ENCODE measurements at regions not wholly inside any gene's neighbourhood (a gene's known extent, or its start where the extent isn't known, plus 50 kb on each side); places are given as distances from the start of the nearest gene placed in this dataset.

DNA sequence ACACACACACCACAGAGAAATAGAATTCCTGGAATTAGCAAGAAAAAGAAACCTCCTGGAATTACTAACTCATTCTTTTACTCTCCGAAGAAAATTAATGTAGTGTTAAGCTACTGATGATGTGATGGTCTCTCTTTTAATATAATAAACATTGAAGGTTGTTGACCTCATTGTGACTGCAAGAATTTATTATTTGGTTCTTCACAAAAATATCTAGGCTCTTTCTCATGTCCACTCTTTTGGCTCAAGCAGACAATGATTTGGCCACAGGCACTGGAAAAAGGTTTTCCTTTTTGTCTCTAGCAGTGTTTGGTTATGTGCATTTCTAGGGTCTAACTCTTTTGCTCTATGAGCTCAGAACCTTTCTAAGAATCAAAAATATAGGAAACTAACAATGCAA lies 811.9 kb downstream of the TENT5A start:
- DNase-seq (ENCODE audit: unreplicated experiment): no peak
- Mint-ChIP-seq H3K36me3 (ENCODE audit: insufficient read depth, unreplicated experiment) (no peaks in the 10 kb centered on the region), H3K27ac (ENCODE audit: low read depth, unreplicated experiment) (no peak overlapping the region), H3K9me3 (ENCODE audit: unreplicated experiment) (no peaks in the 10 kb centered on the region), H3K27me3 (ENCODE audit: insufficient read depth, unreplicated experiment) (no peaks in the 10 kb centered on the region), H3K4me3 (ENCODE audit: unreplicated experiment) (no peak overlapping the region), H3K4me1 (ENCODE audit: insufficient read depth, unreplicated experiment) (no peaks in the 10 kb centered on the region)
- ChIA-PET POLR2A (no interaction called here), CTCF (interaction anchor here (1.2 kb wide), 1 partner anchor 11 kb away, joined by 4 read pairs; no protein-coding TSS in a partner anchor)
- TF ChIP-seq, protein P1, sequence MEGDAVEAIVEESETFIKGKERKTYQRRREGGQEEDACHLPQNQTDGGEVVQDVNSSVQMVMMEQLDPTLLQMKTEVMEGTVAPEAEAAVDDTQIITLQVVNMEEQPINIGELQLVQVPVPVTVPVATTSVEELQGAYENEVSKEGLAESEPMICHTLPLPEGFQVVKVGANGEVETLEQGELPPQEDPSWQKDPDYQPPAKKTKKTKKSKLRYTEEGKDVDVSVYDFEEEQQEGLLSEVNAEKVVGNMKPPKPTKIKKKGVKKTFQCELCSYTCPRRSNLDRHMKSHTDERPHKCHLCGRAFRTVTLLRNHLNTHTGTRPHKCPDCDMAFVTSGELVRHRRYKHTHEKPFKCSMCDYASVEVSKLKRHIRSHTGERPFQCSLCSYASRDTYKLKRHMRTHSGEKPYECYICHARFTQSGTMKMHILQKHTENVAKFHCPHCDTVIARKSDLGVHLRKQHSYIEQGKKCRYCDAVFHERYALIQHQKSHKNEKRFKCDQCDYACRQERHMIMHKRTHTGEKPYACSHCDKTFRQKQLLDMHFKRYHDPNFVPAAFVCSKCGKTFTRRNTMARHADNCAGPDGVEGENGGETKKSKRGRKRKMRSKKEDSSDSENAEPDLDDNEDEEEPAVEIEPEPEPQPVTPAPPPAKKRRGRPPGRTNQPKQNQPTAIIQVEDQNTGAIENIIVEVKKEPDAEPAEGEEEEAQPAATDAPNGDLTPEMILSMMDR (IDR thresholded peaks at IDR 0.05; ENCODE audit: unreplicated experiment): no peak
- BruUV-seq (replicated peaks): no TSS peak
- intact Hi-C loops (cut with micrococcal nuclease): no loop called here

DNA sequence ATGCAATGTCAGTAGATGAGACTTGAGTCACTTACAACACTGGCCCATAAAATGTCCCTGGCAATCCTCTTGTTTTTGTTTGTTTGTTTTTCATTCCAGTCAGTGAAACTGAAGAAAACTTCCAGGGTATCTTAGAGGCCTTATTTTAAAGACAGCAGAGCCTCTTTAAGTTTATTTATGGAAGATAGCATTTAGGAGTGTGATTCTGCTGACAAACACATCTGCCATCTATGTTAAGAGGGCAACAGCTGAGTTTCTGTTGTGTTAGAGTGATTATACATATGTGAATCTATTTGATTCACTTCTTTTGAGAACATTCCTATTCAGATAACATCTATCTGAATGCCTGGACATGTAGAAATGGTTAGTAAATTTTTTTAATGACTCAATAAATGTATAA lies 812.6 kb downstream of the TENT5A start:
- H3K4me3 Mint-ChIP-seq (ENCODE audit: unreplicated experiment): no peak overlapping the region
- intact Hi-C loops (cut with micrococcal nuclease): no loop called here
- ChIA-PET POLR2A (no interaction called here), CTCF (interaction anchor here (1.2 kb wide), 1 partner anchor 10 kb away, joined by 4 read pairs; no protein-coding TSS in a partner anchor)
- TF ChIP-seq, protein P1 (IDR thresholded peaks at IDR 0.05; ENCODE audit: unreplicated experiment): no peak
- H3K36me3 Mint-ChIP-seq (ENCODE audit: insufficient read depth, unreplicated experiment): no peaks in the 10 kb centered on the region
- no TSS peak for BruUV-seq (replicated peaks)
- H3K9me3 Mint-ChIP-seq (ENCODE audit: unreplicated experiment): no peaks in the 10 kb centered on the region
- H3K27ac Mint-ChIP-seq (ENCODE audit: low read depth, unreplicated experiment): no peak overlapping the region
- H3K4me1 Mint-ChIP-seq (ENCODE audit: insufficient read depth, unreplicated experiment): no peaks in the 10 kb centered on the region
- H3K27me3 Mint-ChIP-seq (ENCODE audit: insufficient read depth, unreplicated experiment): no peaks in the 10 kb centered on the region
- DNase-seq (ENCODE audit: unreplicated experiment): no peak

DNA sequence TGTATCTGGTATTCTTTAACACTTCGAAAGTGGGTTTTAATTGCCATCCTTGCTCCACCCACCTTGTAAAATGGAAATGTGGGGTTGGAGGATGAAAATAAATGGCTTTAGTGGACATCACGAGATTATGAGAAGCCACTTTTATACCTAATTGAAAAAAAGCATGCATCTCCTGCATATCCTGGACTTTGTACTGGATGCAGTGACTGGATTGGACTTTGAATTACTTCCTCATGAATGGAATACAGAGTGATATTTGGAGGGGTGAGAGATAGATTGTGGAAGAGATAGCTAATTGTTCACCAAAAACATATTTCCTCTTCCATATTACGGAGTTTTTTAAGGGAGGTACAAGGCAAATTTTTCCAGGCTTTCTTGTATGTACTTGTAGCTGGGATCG lies 813.0 kb downstream of the TENT5A start:
- no TSS peak for BruUV-seq (replicated peaks)
- Mint-ChIP-seq H3K27me3 (ENCODE audit: insufficient read depth, unreplicated experiment) (no peaks in the 10 kb centered on the region), H3K4me3 (ENCODE audit: unreplicated experiment) (no peak overlapping the region), H3K27ac (ENCODE audit: low read depth, unreplicated experiment) (no peak overlapping the region), H3K9me3 (ENCODE audit: unreplicated experiment) (peaks cover 4% of the 10 kb centered on the region), H3K4me1 (ENCODE audit: insufficient read depth, unreplicated experiment) (no peaks in the 10 kb centered on the region), H3K36me3 (ENCODE audit: insufficient read depth, unreplicated experiment) (no peaks in the 10 kb centered on the region)
- intact Hi-C loops (cut with micrococcal nuclease): no loop called here
- TF ChIP-seq, protein P1 (IDR thresholded peaks at IDR 0.05; ENCODE audit: unreplicated experiment): no peak
- DNase-seq (ENCODE audit: unreplicated experiment): no peak
- ChIA-PET CTCF (no interaction called here), POLR2A (no interaction called here)

DNA sequence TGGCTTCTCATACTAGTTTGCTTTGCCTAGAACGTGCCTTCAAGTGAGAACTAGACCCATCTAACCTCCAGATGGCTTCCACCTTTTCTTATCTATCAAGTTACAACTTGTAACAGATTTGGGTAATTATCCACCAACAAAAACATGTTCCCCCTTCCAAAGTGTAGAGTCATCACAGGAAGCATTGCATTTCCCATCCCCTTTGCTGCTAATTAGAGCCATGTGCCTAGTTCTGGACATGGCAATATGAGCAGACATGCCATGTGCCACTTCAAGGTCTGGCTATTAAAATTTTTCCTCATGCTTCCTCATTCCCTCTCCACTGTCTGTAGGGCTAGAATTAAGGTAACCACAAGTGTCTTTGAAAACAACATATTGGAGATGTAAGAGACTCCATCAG lies 814.4 kb downstream of the TENT5A start:
- ChIA-PET POLR2A (no interaction called here), CTCF (interaction anchor here (0.6 kb wide), 1 partner anchor 231 kb away, joined by 4 read pairs; no protein-coding TSS in a partner anchor)
- H3K9me3 Mint-ChIP-seq (ENCODE audit: unreplicated experiment): peaks cover 9% of the 10 kb centered on the region
- TF ChIP-seq, protein P1 (IDR thresholded peaks at IDR 0.05; ENCODE audit: unreplicated experiment): no peak
- H3K4me1 Mint-ChIP-seq (ENCODE audit: insufficient read depth, unreplicated experiment): no peaks in the 10 kb centered on the region
- no peak for DNase-seq (ENCODE audit: unreplicated experiment)
- intact Hi-C loops (cut with micrococcal nuclease): no loop called here
- H3K36me3 Mint-ChIP-seq (ENCODE audit: insufficient read depth, unreplicated experiment): no peaks in the 10 kb centered on the region
- no TSS peak for BruUV-seq (replicated peaks)
- no peak overlapping the region for H3K4me3 Mint-ChIP-seq (ENCODE audit: unreplicated experiment)
- H3K27ac Mint-ChIP-seq (ENCODE audit: low read depth, unreplicated experiment): no peak overlapping the region
- H3K27me3 Mint-ChIP-seq (ENCODE audit: insufficient read depth, unreplicated experiment): no peaks in the 10 kb centered on the region

All from MCF 10A (cell line).